SU-DHL-6 (cell line): ENCODE measurements at regions not wholly inside any gene's neighbourhood (a gene's known extent, or its start where the extent isn't known, plus 50 kb on each side); places are given as distances from the start of the nearest gene placed in this dataset.

ENCODE experiments used
- H2AFZ ChIP-seq: fragments of 200-600 bp; sonication (generic); 2 replicates; pipeline ENCODE4 v1.6.1; 2014; ENCODE audit warnings: low read depth, mild to moderate bottlenecking, moderate library complexity, mixed read lengths, antibody characterized with exemption, low read length; ENCODE audit not compliant: severe bottlenecking
- H3F3A ChIP-seq: fragments of 200-600 bp; shearing (Covaris generic); 2 replicates; pipeline ENCODE4 v1.6.0; 2016; ENCODE audit warnings: antibody characterized with exemption, mild to moderate bottlenecking; ENCODE audit not compliant: insufficient read depth
- H3K27ac ChIP-seq: fragments of 200-600 bp; sonication (generic); 2 replicates; pipeline ENCODE4 v1.5.1; 2016; ENCODE audit warnings: low read depth, mild to moderate bottlenecking, low read length, moderate library complexity, mixed read lengths
- H3K27me3 ChIP-seq: fragments of 200-600 bp; sonication (generic), shearing (Covaris generic); 2 replicates; pipeline ENCODE4 v1.6.0; 2014; ENCODE audit warnings: mild to moderate bottlenecking, low read length
- H3K36me3 ChIP-seq: fragments of 200-600 bp; sonication (generic); 2 replicates; pipeline ENCODE4 v1.6.1; 2014; ENCODE audit warnings: mild to moderate bottlenecking, low read length, mixed read lengths
- H3K4me2 ChIP-seq: fragments of 300-600, 200-600 bp; shearing (Covaris generic), sonication (generic); 2 replicates; pipeline ENCODE4 v1.6.0; 2014; ENCODE audit warnings: low read length, low read depth, mild to moderate bottlenecking; ENCODE audit not compliant: poor library complexity, severe bottlenecking
- H3K4me3 ChIP-seq: fragments of 200-600 bp; sonication (generic); 2 replicates; pipeline ENCODE4 v1.5.1; 2014; ENCODE audit warnings: antibody characterized with exemption, low read length, mild to moderate bottlenecking, mixed read lengths; ENCODE audit not compliant: insufficient read depth, poor library complexity, severe bottlenecking
- H3K79me2 ChIP-seq: fragments of 200-600 bp; sonication (generic); 2 replicates; pipeline ENCODE4 v1.6.1; 2014; ENCODE audit warnings: mild to moderate bottlenecking, low read length, moderate library complexity; ENCODE audit not compliant: insufficient read depth
- H3K9ac ChIP-seq: fragments of 200-600 bp; sonication (generic); 2 replicates; pipeline ENCODE4 v1.7.0; 2014; ENCODE audit warnings: mild to moderate bottlenecking, low read length
- H3K9me2 ChIP-seq: fragments of 200-600 bp; sonication (generic); replicated peaks from 2 replicates; pipeline ENCODE4 v1.6.1; 2014; ENCODE audit warnings: low read length; ENCODE audit not compliant: insufficient read depth
- H3K9me3 ChIP-seq: fragments of 200-600 bp; sonication (generic); 2 replicates; pipeline ENCODE4 v1.6.1; 2014; ENCODE audit warnings: low read length, mixed read lengths; ENCODE audit not compliant: insufficient read depth
- H4K20me1 ChIP-seq: fragments of 200-600 bp; sonication (generic); 2 replicates; pipeline ENCODE4 v1.6.1; 2014; ENCODE audit warnings: low read depth, mild to moderate bottlenecking, antibody characterized with exemption, low read length, moderate library complexity, mixed read lengths
- EZH2phosphoT487 ChIP-seq: fragments of 200-600 bp; sonication (generic), shearing (Covaris generic); conservative IDR thresholded peaks from 2 replicates; pipeline ENCODE4 v1.6.1; 2018; ENCODE audit warnings: mild to moderate bottlenecking, antibody characterized with exemption, low read length, moderate library complexity, mixed read lengths
- TF ChIP-seq, protein P1 (sequence below): fragments of 200-600 bp; sonication (generic); IDR thresholded peaks from one replicate; pipeline ENCODE4 v1.5.1; 2017; ENCODE audit warnings: antibody characterized with exemption, mild to moderate bottlenecking, low read length, moderate library complexity; ENCODE audit not compliant: insufficient read depth, poor library complexity, severe bottlenecking

DNA sequence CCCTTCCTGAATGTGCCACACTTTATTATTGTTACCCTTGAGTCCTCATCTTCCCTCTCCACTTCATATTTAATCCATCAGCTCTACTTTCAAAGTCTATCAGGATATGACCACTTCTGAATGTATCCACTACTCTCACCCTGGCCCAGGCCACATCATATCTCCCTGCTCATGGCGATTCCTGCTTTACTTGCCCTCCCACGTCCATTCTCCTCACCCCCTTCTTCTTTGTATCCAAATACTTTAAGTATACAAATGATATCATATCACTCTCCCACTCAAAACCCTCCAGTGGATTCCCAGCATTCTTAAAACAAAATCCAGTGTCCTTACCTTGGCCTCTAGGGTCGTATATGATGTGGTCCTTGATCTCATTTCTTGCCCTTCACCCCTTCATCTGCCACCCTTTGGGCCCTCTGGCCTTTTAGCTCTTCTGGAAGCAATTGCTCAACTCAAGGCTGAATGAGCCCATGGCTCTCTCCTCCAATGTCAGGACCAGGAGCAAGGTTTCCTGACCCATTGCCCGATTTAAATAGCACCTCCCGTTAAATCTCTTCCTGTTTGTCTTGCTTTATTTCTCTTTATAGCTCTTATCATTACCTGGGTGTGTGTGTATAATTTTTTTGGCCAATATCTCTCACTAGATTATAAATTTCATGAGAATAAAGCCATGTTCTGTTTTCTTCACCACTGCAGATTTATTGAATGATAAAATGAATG lies 205.9 kb upstream of the ECI2 start:
- no peaks in the 10 kb centered on the region for H4K20me1 ChIP-seq
- H3K9ac ChIP-seq, result no peak overlapping the region
- no peak overlapping the region for H3K4me2 ChIP-seq
- H3K4me3 ChIP-seq, result no peak overlapping the region
- H3F3A ChIP-seq, result no peaks in the 10 kb centered on the region
- TF ChIP-seq, protein P1, sequence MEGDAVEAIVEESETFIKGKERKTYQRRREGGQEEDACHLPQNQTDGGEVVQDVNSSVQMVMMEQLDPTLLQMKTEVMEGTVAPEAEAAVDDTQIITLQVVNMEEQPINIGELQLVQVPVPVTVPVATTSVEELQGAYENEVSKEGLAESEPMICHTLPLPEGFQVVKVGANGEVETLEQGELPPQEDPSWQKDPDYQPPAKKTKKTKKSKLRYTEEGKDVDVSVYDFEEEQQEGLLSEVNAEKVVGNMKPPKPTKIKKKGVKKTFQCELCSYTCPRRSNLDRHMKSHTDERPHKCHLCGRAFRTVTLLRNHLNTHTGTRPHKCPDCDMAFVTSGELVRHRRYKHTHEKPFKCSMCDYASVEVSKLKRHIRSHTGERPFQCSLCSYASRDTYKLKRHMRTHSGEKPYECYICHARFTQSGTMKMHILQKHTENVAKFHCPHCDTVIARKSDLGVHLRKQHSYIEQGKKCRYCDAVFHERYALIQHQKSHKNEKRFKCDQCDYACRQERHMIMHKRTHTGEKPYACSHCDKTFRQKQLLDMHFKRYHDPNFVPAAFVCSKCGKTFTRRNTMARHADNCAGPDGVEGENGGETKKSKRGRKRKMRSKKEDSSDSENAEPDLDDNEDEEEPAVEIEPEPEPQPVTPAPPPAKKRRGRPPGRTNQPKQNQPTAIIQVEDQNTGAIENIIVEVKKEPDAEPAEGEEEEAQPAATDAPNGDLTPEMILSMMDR, result no peak
- no peak for TF ChIP-seq EZH2phosphoT487
- no peaks in the 10 kb centered on the region for H3K36me3 ChIP-seq
- H3K27me3 ChIP-seq, result no peaks in the 10 kb centered on the region
- H3K9me3 ChIP-seq, result 0 out of 2 replicates have a peak, but pooled peaks cover 5% of the 10 kb centered on the region
- H3K9me2 ChIP-seq, result no peaks in the 10 kb centered on the region
- no peak overlapping the region for H2AFZ ChIP-seq
- H3K79me2 ChIP-seq, result no peaks in the 10 kb centered on the region
- H3K27ac ChIP-seq, result no peak overlapping the region

DNA sequence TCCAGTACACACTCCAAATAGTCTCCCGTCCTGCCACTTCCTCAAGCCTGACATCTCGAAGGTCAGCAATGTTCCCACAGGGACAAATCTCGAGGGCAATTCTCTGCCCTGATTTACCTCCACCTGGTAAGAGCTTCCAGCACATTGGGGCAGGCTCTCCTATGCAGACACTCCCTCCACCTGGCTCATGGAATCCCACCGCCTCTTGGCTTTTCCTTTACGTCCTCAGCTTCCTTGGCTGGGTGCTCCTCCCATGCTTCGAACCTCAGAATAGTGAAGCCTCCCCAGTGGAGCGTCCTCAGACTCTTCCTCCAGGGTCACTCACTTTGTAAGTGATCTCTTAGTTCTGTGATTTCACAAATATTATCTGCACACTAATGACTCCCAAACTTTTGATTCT lies 205.2 kb upstream of the ECI2 start:
- no peak overlapping the region for H2AFZ ChIP-seq

DNA sequence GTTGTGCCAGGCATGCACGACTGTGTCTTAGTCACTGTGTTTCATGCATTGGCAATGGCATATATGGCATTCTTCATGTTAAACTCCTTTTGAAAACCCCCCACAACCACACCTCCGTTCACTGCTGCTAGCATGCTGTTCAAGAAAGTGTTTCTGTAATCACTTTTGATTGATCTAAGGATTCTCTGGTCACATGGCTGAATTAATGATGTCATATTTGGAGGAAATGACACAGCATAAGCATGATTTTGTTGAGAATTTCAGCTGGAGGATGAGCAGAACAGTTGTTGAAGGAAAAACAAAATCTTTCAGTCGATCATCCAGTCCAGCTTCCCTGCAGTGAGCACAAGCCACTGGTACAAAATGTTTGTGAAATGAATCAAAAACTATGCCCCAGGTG lies 203.5 kb upstream of the ECI2 start:
- no peaks in the 10 kb centered on the region for H3K36me3 ChIP-seq
- H3K79me2 ChIP-seq, result no peaks in the 10 kb centered on the region
- H3K9me3 ChIP-seq, result 0 out of 2 replicates have a peak, but pooled peaks cover 5% of the 10 kb centered on the region
- no peak overlapping the region for H3K4me3 ChIP-seq
- H3K27me3 ChIP-seq, result 0 out of 2 replicates have a peak, but pooled peaks cover 5% of the 10 kb centered on the region
- no peaks in the 10 kb centered on the region for H4K20me1 ChIP-seq
- H3F3A ChIP-seq, result no peaks in the 10 kb centered on the region
- TF ChIP-seq, protein P1, result no peak
- TF ChIP-seq EZH2phosphoT487, result no peak
- no peak overlapping the region for H3K9ac ChIP-seq
- H3K4me2 ChIP-seq, result no peak overlapping the region
- no peak overlapping the region for H3K27ac ChIP-seq
- no peak overlapping the region for H2AFZ ChIP-seq
- no peaks in the 10 kb centered on the region for H3K9me2 ChIP-seq

More for the DNA sequence above, 205.2 kb upstream of the ECI2 start:
- H3F3A ChIP-seq, result no peaks in the 10 kb centered on the region
- no peaks in the 10 kb centered on the region for H3K36me3 ChIP-seq
- 0 out of 2 replicates have a peak, but pooled peaks cover 5% of the 10 kb centered on the region for H3K9me3 ChIP-seq
- no peaks in the 10 kb centered on the region for H3K79me2 ChIP-seq
- no peaks in the 10 kb centered on the region for H4K20me1 ChIP-seq
- no peak overlapping the region for H3K27ac ChIP-seq
- TF ChIP-seq, protein P1, result no peak
- TF ChIP-seq EZH2phosphoT487, result no peak
- no peak overlapping the region for H3K4me2 ChIP-seq
- no peak overlapping the region for H3K9ac ChIP-seq
- no peak overlapping the region for H3K4me3 ChIP-seq
- no peaks in the 10 kb centered on the region for H3K27me3 ChIP-seq
- no peaks in the 10 kb centered on the region for H3K9me2 ChIP-seq
